IPS-18a (cell line): ENCODE measurements at regions not wholly inside any gene's neighbourhood (a gene's known extent, or its start where the extent isn't known, plus 50 kb on each side); places are given as distances from the start of the nearest gene placed in this dataset.

ENCODE experiments used
- H3K27ac ChIP-seq: one replicate; pipeline ENCODE4 v1.5.1; 2013; ENCODE audit warnings: low read length
- H3K27me3 ChIP-seq: one replicate; pipeline ENCODE4 v1.6.1; 2013; ENCODE audit warnings: mild to moderate bottlenecking, low read length; ENCODE audit not compliant: control insufficient read depth, insufficient read depth
- H3K36me3 ChIP-seq: one replicate; pipeline ENCODE4 v1.6.1; 2013; ENCODE audit warnings: low read depth, low read length; ENCODE audit not compliant: control insufficient read depth
- H3K4me1 ChIP-seq: one replicate; pipeline ENCODE4 v1.6.1; 2013; ENCODE audit warnings: low read depth, low read length; ENCODE audit not compliant: control insufficient read depth
- H3K4me3 ChIP-seq: one replicate; pipeline ENCODE4 v1.5.1; 2013; ENCODE audit warnings: low read length
- H3K9ac ChIP-seq: one replicate; pipeline ENCODE4 v1.6.1; 2013; ENCODE audit warnings: mild to moderate bottlenecking, low read length, moderate library complexity
- H3K9me3 ChIP-seq: one replicate; pipeline ENCODE4 v1.6.1; 2013; ENCODE audit warnings: low read depth, low read length; ENCODE audit not compliant: control insufficient read depth

DNA sequence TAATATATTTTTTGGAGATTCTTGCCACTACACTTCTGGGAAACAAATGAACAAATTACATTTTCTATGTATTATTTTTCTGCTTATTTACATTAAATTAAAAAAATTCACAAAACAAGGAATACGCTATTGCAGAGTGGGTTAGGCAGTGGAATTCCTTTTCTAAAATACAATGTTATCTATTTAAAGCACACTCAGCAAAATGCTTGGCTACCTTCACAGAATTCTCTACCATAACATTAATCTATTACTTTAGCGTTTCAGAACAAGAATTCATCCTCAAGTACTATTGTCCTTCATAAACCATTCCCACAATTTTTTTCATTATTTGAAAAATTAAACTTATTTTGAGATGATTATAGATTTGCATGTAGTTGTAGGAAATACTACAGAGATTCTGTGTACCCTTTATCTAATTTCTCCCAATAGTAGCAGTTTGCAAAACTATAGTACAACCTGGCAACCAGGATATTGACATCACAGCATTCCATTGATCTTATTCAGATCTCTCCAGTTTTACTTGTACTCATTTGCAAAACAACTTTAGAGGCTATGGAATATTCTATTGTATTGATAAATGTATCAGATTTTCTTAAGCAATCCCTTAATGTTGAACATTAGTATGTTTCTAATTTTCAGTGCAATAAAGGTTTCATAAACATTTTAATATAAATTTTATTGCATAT, 120.9 kb downstream of the DLEU7 start:
- Histone ChIP-seq H3K27me3 (no peaks in the 10 kb centered on the region), H3K36me3 (no peaks in the 10 kb centered on the region), H3K9me3 (no peaks in the 10 kb centered on the region), H3K4me3 (no peak overlapping the region), H3K9ac (no peak overlapping the region), H3K27ac (no peak overlapping the region), H3K4me1 (no peaks in the 10 kb centered on the region)

DNA sequence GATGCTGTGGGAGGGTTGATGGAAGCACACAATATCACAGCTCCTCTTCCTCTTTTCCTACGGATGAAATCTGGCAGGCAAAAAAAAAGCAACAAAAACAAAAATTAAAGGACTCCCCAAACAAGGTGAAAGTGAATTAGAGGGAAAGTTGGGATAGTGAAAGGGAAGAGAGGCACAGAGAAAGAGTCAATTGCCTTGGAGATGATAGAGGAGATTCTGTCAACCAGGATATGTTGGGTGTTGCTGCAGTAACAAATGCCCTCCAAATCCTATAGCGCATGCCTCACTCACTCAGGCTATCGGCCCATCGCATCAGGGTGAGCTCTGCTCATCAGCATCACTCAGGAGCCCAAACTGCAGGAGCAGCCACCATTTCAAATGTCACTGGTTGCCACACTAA, 119.1 kb downstream of the DLEU7 start:
- H3K27me3 ChIP-seq = no peaks in the 10 kb centered on the region
- no peaks in the 10 kb centered on the region for H3K36me3 ChIP-seq
- H3K9me3 ChIP-seq = no peaks in the 10 kb centered on the region
- H3K27ac ChIP-seq = no peak overlapping the region
- no peak overlapping the region for H3K9ac ChIP-seq
- no peak overlapping the region for H3K4me3 ChIP-seq
- no peaks in the 10 kb centered on the region for H3K4me1 ChIP-seq

DNA sequence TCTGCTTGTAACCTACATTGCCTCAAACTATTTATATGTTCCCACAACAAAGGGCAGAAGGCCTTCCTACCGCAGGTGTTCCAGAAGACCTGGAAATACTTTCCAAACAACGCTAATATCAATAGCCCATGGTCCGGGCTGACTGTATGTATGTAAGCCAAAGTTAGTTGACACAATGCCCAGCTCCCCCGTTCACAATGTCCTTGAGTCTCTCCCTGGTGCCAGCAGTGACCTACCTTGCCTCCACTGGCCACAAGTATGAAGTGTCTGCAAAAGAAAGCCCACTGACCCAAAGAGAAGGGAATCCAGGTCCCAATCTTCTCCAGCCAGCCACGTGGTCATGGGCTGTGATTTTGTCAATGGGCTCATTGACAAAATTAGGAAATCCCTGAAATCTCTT, 118.6 kb downstream of the DLEU7 start:
- Histone ChIP-seq H3K27ac (no peak overlapping the region), H3K4me3 (no peak overlapping the region), H3K36me3 (no peaks in the 10 kb centered on the region), H3K27me3 (no peaks in the 10 kb centered on the region), H3K4me1 (no peaks in the 10 kb centered on the region), H3K9ac (no peak overlapping the region), H3K9me3 (no peaks in the 10 kb centered on the region)

DNA sequence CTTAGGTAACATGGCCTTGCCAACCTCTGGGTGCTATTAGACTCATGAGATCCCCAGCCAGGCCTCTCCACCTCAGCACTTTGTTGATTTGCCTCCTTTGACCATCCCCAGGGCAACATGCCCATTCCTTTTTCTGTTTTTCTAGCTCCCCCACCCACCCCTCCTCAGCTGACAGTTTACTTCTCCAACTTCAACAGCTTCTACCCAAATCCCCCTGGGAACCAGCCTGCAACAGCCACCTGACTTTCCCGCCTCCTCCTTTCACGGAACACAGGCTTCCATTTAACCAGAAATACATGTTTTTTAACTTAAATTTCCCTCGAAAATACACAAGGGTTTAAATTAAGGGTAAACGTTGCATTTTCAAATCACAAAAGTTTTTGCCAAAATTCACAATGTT, 117.3 kb downstream of the DLEU7 start:
- Histone ChIP-seq H3K36me3 (no peaks in the 10 kb centered on the region), H3K27ac (no peak overlapping the region), H3K27me3 (no peaks in the 10 kb centered on the region), H3K4me1 (no peaks in the 10 kb centered on the region), H3K9ac (no peak overlapping the region), H3K4me3 (no peak overlapping the region), H3K9me3 (peaks cover 6% of the 10 kb centered on the region)

DNA sequence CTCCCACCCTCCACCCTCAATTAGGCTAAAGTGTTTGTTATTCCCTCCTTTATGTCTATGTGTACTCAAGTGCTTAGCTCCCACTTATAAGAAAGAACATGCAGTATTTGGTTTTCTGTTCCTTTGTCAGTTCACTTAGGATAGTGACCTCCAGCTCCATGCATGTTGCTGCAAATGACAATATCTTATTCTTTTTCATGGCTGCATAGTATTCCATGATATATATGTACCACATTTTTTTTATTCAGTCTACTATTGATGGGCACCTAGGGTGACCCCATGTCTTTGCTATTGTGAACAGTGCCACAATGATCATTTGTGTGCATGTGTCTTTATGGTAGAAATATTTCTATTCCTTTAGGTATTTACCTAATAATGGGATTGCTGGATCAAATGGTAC, 114.3 kb downstream of the DLEU7 start:
- Histone ChIP-seq H3K36me3 (no peaks in the 10 kb centered on the region), H3K9ac (no peak overlapping the region), H3K4me3 (no peak overlapping the region), H3K27me3 (no peaks in the 10 kb centered on the region), H3K9me3 (peaks cover 8% of the 10 kb centered on the region), H3K4me1 (no peaks in the 10 kb centered on the region), H3K27ac (no peak overlapping the region)

DNA sequence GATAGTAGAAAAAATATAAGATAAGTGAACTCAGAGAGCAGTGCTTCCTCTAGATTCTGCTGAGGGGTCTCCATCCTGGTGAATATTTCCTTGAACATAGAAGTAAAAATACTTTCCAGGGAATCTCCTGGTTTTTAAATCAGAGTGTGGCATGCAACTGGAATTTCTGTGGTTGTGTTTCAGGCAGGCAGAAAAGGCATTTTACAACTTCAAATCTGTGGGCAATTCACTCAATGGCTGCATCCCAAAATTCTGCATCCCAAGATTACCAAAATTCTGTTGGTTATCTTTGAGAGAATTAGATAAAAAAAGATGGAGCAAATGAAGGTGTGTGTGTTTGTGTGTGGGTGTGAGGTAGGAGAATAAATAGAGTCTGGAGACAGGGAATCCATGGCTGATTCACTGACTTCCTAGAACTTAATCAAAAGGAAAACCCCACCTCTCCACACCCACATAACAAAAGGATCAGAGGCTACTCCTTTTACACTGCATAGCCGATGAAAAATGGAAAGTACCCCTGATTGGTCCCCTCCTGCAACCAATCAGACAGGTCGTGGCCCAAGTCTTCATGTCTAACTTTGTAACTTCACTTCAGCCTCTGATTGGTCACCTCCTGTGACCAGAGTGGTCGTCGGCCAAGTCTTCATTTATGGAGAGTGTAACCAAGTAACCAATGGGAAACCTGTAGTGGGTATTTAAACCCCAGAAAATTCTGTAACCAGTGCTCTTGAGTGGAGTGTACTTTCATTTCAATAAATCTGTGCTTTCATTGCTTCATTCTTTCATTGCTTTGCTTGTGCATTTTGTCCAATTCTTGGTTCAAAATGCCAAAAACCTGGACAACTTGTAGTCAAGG, 112.8 kb downstream of the DLEU7 start:
- H3K9ac ChIP-seq = no peak overlapping the region
- no peaks in the 10 kb centered on the region for H3K27me3 ChIP-seq
- no peaks in the 10 kb centered on the region for H3K4me1 ChIP-seq
- no peak overlapping the region for H3K27ac ChIP-seq
- H3K9me3 ChIP-seq = peaks cover 8% of the 10 kb centered on the region
- H3K4me3 ChIP-seq = no peak overlapping the region
- H3K36me3 ChIP-seq = no peaks in the 10 kb centered on the region

DNA sequence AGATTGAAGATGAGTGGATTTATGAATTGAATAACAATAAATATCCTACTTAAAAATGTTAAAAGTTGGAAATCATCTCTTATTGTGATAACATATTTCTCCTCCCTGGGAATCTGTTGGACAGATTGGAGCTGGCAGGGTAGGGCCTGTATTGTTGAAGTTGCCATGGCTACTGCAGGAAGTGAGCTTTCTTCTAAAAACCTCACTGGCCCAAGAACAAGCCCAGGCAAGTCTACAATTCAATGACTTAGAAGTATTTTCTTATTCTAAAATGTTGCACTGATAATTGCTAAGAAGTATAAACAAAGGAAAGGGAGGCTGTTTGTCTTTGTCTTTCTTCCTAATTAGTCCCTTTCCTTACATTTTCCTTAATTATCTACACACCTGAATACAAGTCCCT, 112.1 kb downstream of the DLEU7 start:
- H3K27ac ChIP-seq = no peak overlapping the region
- H3K9ac ChIP-seq = no peak overlapping the region
- peaks cover 8% of the 10 kb centered on the region for H3K9me3 ChIP-seq
- no peaks in the 10 kb centered on the region for H3K4me1 ChIP-seq
- H3K27me3 ChIP-seq = no peaks in the 10 kb centered on the region
- H3K4me3 ChIP-seq = no peak overlapping the region
- no peaks in the 10 kb centered on the region for H3K36me3 ChIP-seq

DNA sequence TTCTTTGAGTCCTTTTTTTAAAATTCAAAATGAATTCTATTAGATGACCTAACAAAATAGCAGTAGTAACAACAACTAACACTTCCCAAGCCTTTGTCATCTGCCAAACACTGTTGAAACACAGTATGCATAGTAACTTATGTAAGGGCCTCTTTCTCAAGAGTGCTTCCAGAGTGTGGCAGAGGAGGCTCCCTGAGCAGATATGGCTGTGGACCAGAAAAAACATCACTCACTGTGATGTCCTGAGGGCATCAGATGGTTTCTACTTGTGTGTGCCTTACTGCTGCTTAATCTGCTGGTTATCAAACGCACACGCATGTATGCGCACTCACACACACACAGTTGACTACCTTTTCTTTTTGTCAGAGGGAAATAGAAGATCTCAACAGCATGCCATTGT, 110.8 kb downstream of the DLEU7 start:
- no peak overlapping the region for H3K9ac ChIP-seq
- peaks cover 8% of the 10 kb centered on the region for H3K9me3 ChIP-seq
- no peak overlapping the region for H3K4me3 ChIP-seq
- H3K27me3 ChIP-seq = no peaks in the 10 kb centered on the region
- no peaks in the 10 kb centered on the region for H3K4me1 ChIP-seq
- H3K36me3 ChIP-seq = no peaks in the 10 kb centered on the region
- no peak overlapping the region for H3K27ac ChIP-seq

DNA sequence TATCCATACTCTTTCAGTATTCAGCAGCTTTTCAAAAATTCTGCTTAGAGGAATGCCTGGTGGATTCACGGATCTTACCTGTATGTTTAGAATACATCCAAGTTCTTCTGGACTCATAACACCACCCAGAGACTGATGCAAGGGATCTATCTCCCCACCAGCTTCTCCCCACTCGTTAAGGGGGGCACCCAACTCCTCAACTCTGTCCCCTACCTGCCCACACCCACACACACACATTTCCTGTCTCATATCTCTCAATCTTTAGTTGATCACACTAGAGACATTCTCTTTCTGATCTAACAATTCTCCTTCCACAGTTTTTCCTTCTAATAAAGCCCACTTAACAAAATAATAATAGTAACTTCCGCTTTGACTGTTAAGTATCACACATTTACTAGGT, 110.1 kb downstream of the DLEU7 start:
- Histone ChIP-seq H3K9me3 (peaks cover 8% of the 10 kb centered on the region), H3K27me3 (no peaks in the 10 kb centered on the region), H3K4me1 (no peaks in the 10 kb centered on the region), H3K9ac (no peak overlapping the region), H3K27ac (no peak overlapping the region), H3K4me3 (no peak overlapping the region), H3K36me3 (no peaks in the 10 kb centered on the region)

DNA sequence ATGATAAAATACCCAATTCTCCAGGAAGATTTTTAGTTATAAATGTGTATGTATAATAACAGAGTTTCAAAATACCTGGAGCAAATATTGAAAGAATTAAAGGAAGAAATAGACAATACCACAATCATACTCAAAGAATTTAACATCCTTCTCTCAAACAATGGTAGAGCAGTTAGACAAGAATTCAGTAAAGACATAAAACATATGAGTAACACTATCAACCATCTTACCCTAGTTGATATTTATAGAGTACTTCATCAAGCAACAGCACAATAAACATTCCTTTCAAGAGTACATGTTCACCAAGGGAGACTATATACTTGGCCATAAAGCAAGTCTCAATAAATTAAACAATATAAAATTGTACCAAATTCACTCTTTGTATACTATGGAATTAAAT, 108.4 kb downstream of the DLEU7 start:
- Histone ChIP-seq H3K27me3 (no peaks in the 10 kb centered on the region), H3K9me3 (peaks cover 8% of the 10 kb centered on the region), H3K4me3 (no peak overlapping the region), H3K36me3 (no peaks in the 10 kb centered on the region), H3K9ac (no peak overlapping the region), H3K27ac (no peak overlapping the region), H3K4me1 (no peaks in the 10 kb centered on the region)

DNA sequence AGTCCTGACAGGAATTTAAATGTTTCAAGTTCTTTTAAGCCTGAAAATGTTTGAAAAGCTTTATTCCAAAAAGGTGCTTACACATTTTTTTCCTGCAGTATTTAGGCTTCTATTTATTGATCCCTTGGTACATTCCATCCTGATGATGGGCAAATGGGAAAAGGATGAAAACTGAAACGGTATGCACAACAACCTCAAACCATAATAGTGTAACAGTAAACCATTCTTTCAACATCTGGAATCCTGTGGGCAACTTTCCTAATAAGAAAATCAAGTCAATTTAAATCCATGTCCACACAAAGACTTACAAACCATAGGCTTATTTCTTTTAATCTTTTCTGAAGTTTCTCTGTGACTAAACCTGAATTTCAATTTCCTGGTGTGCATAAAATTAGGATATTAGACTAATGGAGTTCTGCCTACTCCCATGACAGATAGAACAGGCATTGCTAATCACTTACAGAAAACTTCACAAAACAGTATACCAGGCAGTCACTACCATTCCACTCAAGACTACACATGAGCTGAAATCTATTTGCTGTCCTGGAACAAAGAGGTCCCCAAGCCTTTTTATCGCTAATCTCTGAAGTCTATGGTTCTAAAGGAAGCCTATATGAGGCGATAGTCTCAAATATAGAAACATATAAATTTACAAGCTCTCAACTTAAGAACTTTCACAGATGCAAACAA, 103.3 kb downstream of the DLEU7 start:
- Histone ChIP-seq H3K9me3 (no peaks in the 10 kb centered on the region), H3K27me3 (no peaks in the 10 kb centered on the region), H3K27ac (no peak overlapping the region), H3K4me1 (no peaks in the 10 kb centered on the region), H3K4me3 (no peak overlapping the region), H3K9ac (no peak overlapping the region), H3K36me3 (no peaks in the 10 kb centered on the region)
